GM21526 (cell line): ENCODE measurements at regions not wholly inside any gene's neighbourhood (a gene's known extent, or its start where the extent isn't known, plus 50 kb on each side); places are given as distances from the start of the nearest gene placed in this dataset.

ENCODE experiments used
- ATAC-seq: cut with Tn5 transposase; IDR thresholded peaks from one replicate; pipeline ENCODE4 v1.9.1; 2021; ENCODE audit warnings: moderate library complexity; ENCODE audit not compliant: unreplicated experiment, low FRiP score

DNA sequence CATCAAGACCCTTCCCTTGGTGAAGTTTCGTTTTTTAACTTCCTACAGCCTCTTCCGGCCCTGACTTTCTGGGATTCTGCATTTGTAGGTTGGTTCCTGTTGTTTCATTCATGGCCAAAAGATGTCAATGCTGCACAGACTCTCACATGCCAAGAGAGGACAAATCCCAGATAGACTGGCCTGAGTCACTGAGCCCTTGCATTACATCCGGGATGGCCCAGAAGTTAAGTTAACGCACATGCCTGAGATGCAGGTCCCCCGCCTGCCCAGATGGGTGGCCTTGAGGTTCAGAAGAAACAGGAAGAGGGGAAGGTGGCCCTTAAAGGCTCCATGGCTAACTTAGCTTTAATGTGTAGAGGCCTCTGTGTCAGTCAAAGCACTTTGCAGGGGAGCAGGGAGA is 51.6 kb upstream of the SRGAP3 start:
- ATAC-seq = no peak

GRCh38 chr3:9301798-9302197 is 52.4 kb upstream of the SRGAP3 start:
- no peak for ATAC-seq

DNA sequence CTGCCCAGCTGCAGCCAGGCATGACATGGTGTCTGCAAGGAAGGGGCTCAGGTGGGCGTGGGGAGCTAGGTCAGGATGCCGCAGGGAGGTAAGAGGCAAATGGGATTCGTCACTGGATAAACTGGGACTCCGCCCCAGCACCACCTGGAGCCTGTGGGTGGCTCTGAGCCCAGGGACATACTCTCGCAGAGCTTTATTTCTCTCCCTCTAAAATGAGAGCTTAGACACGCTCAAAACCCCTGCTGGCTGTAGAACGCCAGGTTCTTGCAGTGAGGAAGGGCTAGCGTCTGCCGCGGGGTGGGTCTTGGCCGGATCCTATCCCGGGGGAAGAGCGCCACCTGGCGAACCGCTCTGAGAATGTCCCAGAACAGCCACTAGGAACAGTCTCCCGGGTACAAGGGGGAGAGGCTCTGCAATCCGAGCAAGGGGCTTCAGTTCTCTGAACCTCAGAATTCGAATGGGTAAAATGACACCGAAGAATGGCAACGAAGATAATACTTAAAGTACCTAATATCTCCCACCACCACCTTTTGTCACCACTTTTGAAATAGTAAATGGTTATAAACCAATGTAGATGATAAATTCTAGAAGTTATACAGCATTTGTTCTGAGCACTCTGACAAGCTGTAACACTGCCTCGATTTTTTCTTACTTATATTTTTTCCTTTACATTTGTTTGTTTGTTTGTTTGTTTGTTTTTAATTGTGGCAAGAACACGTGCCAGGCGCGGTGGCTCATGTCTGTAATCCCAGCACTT is 53.2 kb upstream of the SRGAP3 start:
- ATAC-seq = peak; percentile 85

DNA sequence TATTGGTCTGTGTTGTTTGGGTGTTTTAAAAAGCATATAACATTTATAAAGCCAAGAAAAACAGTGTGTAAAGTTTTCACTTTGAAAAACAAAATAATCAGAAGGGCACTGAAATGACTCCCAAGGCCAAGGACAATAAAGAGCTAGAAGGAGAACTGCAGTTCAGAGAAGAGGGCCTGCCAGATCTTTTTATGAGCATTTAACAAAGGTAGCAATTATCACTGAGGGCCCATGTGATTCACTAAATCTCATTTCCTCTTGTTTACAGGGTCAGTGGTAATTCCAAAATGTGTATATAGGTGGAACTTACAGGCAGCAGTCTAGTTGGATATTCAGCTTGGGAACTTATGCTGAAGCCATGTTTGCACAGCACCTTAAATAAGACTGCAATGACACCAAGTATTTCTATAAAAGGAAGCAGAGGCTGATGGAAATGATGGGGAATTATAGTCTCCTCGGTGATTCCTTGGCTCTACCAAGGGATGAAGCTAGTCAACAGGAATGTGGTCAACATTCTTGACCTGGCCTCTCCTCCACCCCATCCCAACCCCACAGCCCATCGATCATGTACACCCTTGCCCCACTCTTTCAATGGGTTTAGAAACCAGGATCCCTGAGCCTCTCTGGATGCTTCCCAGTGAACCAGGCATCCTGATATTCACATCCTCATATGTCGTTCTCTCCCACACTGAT is 54.4 kb upstream of the THUMPD3 start:
- no peak for ATAC-seq

DNA sequence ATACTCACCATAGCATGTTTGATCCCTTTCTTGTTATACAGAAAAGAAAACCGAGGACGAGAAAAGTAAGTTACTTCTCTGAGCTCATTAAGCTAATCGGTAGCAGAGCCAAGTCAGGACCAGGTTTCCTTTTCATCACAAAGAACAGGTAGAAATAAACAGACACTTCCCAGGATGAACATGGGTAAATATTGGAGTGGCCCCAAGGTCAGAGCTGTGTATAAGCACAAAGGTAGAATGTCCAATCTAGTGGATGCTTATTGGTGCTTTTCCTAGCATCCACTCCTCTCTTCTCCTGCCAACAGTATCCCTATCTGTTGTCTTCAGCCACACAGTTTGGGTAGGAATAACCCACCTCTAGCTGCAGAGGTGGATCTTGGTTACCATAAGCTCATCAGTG is 52.8 kb upstream of the THUMPD3 start:
- ATAC-seq = no peak

GRCh38 chr3:9311228-9311627 is 51.6 kb upstream of the THUMPD3 start:
- ATAC-seq = no peak
